ENCODE measurements at regions not wholly inside any gene's neighbourhood (a gene's known extent, or its start where the extent isn't known, plus 50 kb on each side); places are given as distances from the start of the nearest gene placed in this dataset.

- DNase-seq = no peak
Observed at GRCh38 chr2:220458051-220458450, 830.6 kb downstream of the SLC4A3 start.

DNA sequence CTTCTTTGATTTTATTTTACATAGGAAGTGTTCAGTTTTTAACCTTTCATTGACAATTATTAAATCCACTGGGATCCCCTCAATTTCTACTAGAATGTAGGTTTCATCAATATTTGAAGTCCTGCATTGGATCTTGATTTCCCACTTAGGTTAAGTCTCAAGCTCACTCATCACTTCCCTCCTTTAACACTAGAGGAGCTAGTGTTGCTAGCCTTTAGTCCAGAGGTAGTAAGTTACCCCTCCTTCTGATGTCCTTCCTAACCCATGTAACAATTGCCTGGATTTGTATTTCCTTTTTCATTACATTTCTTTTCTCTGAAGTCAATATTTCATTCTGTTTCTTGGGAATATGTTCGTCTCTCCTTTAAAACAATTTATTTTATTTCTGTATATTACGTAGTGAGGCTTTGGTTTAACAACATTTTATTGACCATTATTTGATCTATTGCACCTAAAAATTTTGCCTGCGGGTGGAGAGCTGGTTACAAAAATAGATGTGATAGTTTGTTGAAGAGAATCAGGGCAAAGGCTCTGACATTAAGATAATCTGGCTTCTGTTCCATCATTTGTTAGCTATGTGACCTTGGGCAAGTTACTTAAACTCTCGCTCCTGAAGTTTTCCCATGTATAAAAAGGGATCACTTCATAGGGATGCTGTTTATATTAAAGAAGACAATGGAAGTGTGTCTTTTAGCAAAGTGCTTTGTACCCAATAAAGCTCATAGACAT is 833.0 kb downstream of the SLC4A3 start:
- DNase-seq = no peak

GRCh38 chr2:220463876-220464275 is 836.4 kb downstream of the SLC4A3 start:
- no peak for DNase-seq

DNA sequence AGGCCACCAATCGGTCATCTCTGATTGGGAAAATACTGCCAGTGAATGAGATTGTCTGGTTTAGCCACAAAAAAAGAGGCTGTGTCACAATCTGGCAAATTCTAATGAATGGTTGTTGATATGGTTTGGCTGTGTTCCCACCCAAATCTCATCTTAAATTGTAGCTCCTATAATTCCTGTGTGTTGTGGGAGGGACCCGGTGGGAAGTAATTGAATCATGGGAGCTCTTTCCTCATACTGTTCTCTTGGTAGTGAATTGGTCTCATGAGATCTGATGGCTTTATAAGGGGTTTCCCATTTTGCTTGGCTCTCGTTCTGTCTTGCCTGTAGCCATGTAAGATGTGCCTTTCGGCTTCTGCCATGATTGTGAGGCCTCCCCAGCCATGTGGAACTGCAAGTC is 838.3 kb downstream of the SLC4A3 start:
- no peak for DNase-seq

DNA sequence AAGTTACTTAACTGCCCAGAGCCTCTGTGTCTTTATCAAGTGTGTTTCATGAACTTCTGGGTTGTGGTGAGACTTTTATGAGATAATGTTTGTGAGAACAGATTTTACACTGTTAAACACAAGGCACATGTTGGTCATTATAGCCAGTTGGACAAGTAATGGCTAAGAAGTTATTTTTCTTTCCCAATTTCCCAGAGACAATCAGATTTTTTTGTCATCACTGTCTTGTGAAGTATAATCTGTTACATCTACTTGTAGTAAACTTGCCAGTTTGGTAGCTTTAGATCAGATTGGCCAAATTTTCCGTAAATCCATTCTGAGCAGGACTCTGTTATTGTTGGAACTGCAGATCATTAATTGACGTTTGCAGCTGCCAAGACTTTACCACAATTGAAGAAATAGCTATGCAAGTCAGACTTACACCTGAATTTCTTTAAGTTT is 838.8 kb downstream of the SLC4A3 start:
- DNase-seq = no peak

GRCh38 chr2:220469201-220469600 is 841.8 kb downstream of the SLC4A3 start:
- DNase-seq = no peak

- DNase-seq = no peak
Observed at GRCh38 chr2:220473611-220474010, 846.2 kb downstream of the SLC4A3 start.

GRCh38 chr2:220476877-220477276 is 849.4 kb downstream of the SLC4A3 start:
- no peak for DNase-seq

DNA sequence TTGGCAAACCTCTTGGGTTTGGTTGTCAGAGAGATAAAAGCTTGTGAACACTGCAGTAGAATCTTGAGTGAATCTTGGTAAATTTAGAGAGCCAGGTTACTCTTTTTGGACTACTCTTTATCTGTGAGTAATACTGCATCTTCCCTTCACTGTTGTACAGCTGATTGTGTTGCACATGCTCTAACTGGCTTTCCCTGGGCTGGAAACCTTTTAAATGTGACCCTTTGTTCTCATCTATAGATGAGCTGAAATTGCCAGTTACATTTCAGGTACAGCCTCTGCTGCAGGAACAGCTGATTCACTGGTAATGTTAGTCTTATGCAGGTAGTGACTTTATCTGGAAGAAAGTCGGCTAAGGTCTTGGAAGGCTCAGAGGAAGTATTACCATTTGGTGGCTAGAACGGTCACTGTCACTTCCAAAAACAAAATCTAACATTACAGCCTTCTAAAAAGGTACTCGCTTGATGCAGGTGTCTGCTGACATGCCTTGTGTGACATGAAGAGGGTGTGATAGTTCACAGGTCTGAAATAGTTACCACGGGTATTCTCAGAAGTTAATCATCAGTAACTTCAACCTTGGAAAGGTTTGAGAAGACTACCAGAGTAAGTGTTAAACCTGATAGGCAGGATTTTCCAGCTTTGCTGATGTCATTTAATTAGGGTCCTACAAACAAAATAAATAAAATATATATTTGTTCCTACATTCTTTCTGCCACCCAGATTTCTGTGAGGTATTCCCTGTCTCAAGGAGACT is 851.1 kb downstream of the SLC4A3 start:
- no peak for DNase-seq

GRCh38 chr2:220482716-220483115 is 855.3 kb downstream of the SLC4A3 start:
- no peak for DNase-seq

DNA sequence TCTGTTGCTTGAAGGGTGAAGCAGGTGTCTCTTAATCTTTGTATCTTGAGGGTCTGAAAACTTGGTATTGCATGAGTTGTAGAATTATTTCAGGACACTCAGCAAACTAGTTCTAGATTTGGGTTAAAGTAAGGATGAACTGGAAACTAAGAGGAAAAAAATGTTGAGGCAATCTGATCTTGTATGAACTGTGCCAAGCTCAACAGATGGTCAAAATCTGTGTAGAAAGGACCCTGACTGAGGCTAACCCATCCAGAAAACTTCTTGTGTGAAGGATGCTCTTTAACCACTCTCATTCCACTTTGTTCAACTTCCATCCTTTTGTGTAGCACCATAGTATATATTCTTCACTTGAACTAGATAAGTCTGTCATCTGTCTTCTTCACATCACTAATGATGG is 861.7 kb downstream of the SLC4A3 start:
- no peak for DNase-seq

DNA sequence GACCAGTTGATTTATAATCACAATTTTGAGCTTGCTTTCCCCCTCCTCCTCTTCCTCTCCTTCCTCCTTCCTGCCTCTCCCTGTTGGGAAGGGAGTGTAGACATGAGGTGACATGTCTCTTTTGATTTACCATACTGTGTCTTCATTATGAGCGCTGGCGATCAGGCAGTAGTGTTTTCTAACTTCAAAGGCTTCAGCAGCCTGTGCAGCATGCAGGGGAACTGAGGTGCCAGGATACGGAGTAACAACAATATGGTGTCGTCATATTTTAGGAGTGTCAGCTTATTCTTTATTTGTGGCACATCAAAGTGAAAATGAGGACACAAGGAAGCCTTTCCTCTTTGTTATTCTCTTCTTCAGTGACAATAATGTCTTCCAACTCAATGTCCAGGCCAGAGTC is 864.2 kb downstream of the SLC4A3 start:
- no peak for DNase-seq

GRCh38 chr2:220493871-220494525 is 866.6 kb downstream of the SLC4A3 start:
- DNase-seq = no peak

DNA sequence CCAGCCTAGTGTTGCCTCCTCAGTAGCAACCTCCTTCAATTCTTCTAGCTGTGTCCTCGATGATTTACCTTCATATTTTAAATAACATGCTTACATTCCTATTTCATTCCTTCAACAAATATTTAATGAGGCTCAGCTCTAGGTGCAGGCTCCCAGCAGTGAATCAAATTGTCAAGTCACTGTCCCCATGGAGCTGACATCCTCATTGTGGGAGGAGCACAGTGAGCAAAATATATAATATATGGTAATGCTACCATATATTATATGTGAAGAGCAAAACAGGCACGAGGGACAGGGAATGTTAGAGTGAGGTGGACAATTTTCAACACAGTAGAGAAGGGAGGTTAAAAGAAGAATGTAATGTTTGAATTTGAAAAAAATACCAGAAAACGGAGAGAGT is 869.1 kb downstream of the SLC4A3 start:
- DNase-seq = no peak

GRCh38 chr2:220499225-220499624 is 871.8 kb downstream of the SLC4A3 start:
- no peak for DNase-seq

GRCh38 chr2:220502539-220502938 is 875.1 kb downstream of the SLC4A3 start:
- no peak for DNase-seq

DNA sequence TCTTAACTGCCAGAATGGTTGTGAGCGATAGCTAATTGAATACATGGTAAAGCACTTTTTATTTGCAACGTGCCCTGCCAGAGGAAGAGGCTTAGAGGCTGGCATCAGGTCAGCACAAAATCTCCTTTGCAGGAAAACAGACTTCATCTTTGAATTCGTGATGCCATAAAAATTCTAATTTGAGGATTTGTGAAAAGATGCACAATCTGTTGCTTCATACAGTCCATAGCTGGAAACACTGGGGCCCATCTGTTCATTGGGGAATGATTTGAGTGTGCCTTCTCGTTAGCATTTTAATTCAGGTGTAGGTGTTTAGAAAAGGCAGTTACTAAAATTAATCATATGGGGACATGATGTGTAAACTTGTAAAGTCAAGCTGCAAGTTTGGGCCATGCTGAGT is 876.0 kb downstream of the SLC4A3 start:
- no peak for DNase-seq

DNA sequence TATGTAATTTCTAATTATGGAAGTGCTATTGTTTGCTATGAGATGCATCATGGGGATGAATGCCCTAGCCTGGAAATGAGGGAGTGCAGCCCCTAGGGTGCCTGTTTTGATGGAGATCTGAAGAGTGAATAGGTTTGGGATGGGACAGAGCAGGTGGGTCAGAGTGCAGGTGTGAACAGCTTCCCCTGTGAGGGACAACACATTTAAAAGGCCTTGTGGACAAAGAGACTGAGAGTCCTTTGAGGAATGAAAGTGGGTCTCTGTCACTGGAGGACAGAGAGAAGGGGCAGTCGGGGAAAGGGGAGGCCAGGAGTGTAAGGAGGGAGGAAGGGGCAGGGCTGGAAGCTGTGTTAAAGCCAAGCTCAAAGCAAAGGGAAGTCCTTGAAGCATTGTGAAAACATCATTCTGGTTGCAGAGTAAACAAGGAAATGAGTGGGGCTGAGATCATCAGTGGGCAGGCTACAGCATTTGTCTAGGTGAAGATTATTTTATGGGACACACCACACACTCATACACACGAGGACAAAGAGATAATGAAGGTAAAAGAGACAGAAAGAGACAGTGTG is 877.6 kb downstream of the SLC4A3 start:
- DNase-seq = no peak

- DNase-seq = no peak
Observed at GRCh38 chr2:220506466-220506865, 879.0 kb downstream of the SLC4A3 start.

DNA sequence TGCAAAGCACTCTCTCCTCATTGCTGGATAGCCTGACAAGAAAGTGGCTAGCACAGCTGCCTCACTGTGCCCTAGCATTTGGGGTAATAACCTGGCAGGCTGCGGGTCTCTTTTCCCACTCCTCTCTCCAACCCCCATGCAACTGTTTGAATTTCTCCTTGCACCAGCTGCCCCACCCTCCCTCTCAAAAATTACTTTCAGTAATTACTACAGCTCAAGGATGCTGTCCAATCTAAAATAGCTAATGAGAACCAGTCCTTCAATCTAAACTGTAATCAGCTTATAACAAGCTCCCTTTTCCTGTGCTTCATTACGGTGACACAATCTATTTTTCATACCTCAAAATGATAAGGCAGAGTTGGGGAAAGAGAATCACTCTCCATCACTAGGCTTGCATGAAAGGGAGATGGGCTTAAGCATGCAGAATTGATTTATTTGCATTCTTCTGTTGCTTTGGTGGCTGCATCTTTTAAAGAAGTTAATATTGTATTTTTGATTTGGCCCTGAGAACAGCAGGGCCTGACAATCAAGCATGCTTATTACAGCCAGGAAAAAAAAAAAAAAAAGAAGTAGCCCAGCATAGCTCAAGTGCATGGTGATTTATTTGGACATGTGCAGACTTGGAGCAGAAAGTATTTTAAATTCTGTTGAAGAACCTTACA is 881.8 kb downstream of the SLC4A3 start:
- DNase-seq = no peak

GRCh38 chr2:220509966-220510365 is 882.5 kb downstream of the SLC4A3 start:
- no peak for DNase-seq

GRCh38 chr2:220510668-220511067 is 883.2 kb downstream of the SLC4A3 start:
- no peak for DNase-seq

DNA sequence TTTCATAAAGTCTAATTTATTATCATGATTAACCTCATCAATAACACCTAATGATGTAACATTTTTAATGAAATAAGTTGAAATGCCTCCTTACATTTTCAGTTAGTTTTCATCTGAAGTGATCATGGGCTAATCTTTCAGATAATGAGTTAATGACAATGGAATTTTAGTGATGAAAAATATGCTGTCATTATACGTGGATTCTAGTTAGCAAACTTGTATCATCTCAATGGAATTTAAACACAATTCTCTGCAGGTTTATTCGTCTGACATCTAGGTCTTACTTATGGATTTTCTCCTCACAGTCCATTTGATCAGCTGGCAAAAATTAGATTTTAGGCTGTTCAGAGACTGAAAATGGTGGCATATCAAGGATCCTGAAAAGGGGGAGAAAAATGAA is 885.0 kb downstream of the SLC4A3 start:
- no peak for DNase-seq

All from activated naive CD4-positive, alpha-beta T cell treated with Interleukin-2 at 50 U/mL for 16 hours (primary cell).